ENCODE measurements at regions not wholly inside any gene's neighbourhood (a gene's known extent, or its start where the extent isn't known, plus 50 kb on each side); places are given as distances from the start of the nearest gene placed in this dataset.

GRCh38 chr7:12741951-12742575 lies 54.6 kb downstream of the ARL4A start:
- DNase-seq (ENCODE audit: low spot score) = no peak

GRCh38 chr7:12746211-12746610 lies 58.8 kb downstream of the ARL4A start:
- no peak for DNase-seq (ENCODE audit: low spot score)

GRCh38 chr7:12747687-12748306 lies 60.4 kb downstream of the ARL4A start:
- no peak for DNase-seq (ENCODE audit: low spot score)

- DNase-seq (ENCODE audit: low spot score) = no peak
These were observed 61.6 kb downstream of the ARL4A start for GRCh38 chr7:12749069-12749468.

- no peak for DNase-seq (ENCODE audit: low spot score)
These were observed 62.3 kb downstream of the ARL4A start for GRCh38 chr7:12749746-12750145.

- DNase-seq (ENCODE audit: low spot score) = no peak
These were observed 64.3 kb downstream of the ARL4A start for GRCh38 chr7:12751764-12752163.

GRCh38 chr7:12754179-12754578 lies 66.7 kb downstream of the ARL4A start:
- DNase-seq (ENCODE audit: low spot score) = no peak

- no peak for DNase-seq (ENCODE audit: low spot score)
These were observed 69.4 kb downstream of the ARL4A start for GRCh38 chr7:12756821-12757220.

- DNase-seq (ENCODE audit: low spot score) = no peak
These were observed 70.0 kb downstream of the ARL4A start for GRCh38 chr7:12757443-12757842.

GRCh38 chr7:12759151-12759550 lies 71.7 kb downstream of the ARL4A start:
- DNase-seq (ENCODE audit: low spot score) = no peak

GRCh38 chr7:12761111-12761510 lies 73.7 kb downstream of the ARL4A start:
- no peak for DNase-seq (ENCODE audit: low spot score)

- no peak for DNase-seq (ENCODE audit: low spot score)
These were observed 74.3 kb downstream of the ARL4A start for GRCh38 chr7:12761691-12762090.

- DNase-seq (ENCODE audit: low spot score) = no peak
These were observed 77.0 kb downstream of the ARL4A start for GRCh38 chr7:12764458-12764891.

- no peak for DNase-seq (ENCODE audit: low spot score)
These were observed 78.1 kb downstream of the ARL4A start for GRCh38 chr7:12765431-12766100.

GRCh38 chr7:12766416-12766815 lies 79.0 kb downstream of the ARL4A start:
- DNase-seq (ENCODE audit: low spot score) = no peak

GRCh38 chr7:12768948-12769347 lies 81.5 kb downstream of the ARL4A start:
- no peak for DNase-seq (ENCODE audit: low spot score)

- no peak for DNase-seq (ENCODE audit: low spot score)
These were observed 82.0 kb downstream of the ARL4A start for GRCh38 chr7:12769444-12769843.

- DNase-seq (ENCODE audit: low spot score) = no peak
These were observed 83.0 kb downstream of the ARL4A start for GRCh38 chr7:12770227-12770975.

GRCh38 chr7:12771378-12771877 lies 84.0 kb downstream of the ARL4A start:
- no peak for DNase-seq (ENCODE audit: low spot score)

GRCh38 chr7:12772768-12773167 lies 85.3 kb downstream of the ARL4A start:
- no peak for DNase-seq (ENCODE audit: low spot score)

GRCh38 chr7:12777257-12777656 lies 89.8 kb downstream of the ARL4A start:
- DNase-seq (ENCODE audit: low spot score) = no peak

GRCh38 chr7:12779947-12780346 lies 92.5 kb downstream of the ARL4A start:
- DNase-seq (ENCODE audit: low spot score) = no peak
